ENCODE measurements at regions not wholly inside any gene's neighbourhood (a gene's known extent, or its start where the extent isn't known, plus 50 kb on each side); places are given as distances from the start of the nearest gene placed in this dataset.

DNA sequence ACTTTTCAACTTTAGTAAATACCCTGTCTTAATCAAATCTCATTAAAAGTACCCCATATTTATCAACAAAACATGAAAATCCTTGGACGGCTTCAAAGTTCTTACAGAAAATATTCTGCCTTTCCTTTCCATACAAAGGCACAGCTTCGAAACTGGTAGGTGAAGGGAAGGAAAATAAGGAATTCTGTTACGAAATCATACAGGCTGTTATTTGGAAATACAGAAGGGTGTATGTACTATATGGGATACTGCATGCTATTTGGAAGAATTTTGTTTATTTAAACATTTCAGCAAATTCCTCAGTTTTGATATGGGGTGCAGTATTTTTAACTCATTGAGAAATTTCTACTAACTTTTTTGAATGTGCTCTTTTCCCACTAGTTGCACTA, 138.4 kb upstream of the BTN3A2 start:
- Mint-ChIP-seq H3K9me3 (no peaks in the 10 kb centered on the region), H3K36me3 (no peaks in the 10 kb centered on the region), H3K4me3 (peak overlapping the region; percentile 84), H3K27me3 (no peaks in the 10 kb centered on the region), H3K4me1 (ENCODE audit: unreplicated experiment) (peaks cover 16% of the 10 kb centered on the region), H3K27ac (peak overlapping the region; percentile 84)
- TF ChIP-seq, protein P1, sequence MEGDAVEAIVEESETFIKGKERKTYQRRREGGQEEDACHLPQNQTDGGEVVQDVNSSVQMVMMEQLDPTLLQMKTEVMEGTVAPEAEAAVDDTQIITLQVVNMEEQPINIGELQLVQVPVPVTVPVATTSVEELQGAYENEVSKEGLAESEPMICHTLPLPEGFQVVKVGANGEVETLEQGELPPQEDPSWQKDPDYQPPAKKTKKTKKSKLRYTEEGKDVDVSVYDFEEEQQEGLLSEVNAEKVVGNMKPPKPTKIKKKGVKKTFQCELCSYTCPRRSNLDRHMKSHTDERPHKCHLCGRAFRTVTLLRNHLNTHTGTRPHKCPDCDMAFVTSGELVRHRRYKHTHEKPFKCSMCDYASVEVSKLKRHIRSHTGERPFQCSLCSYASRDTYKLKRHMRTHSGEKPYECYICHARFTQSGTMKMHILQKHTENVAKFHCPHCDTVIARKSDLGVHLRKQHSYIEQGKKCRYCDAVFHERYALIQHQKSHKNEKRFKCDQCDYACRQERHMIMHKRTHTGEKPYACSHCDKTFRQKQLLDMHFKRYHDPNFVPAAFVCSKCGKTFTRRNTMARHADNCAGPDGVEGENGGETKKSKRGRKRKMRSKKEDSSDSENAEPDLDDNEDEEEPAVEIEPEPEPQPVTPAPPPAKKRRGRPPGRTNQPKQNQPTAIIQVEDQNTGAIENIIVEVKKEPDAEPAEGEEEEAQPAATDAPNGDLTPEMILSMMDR (conservative IDR thresholded peaks at IDR 0.05) = no peak
- DNase-seq (ENCODE audit: extremely low spot score, unreplicated experiment) = no peak

DNA sequence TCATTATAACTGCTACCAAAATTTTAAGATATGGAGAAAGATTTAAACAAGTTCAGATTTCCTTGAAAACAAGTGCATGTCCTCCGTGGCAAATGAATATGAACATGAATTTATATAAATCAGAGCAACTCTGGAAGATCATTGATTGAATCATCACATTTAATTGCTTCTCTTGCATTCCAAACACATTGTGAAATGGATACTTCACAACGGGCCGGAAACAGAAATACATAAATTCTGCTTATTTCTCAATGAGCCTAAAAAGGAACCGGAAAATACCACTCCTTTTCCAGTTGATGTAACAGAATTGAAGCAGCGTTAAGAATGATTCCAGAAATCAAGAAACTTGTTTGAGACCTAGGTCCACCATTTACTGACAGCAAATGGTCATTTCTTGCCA, 134.6 kb upstream of the BTN3A2 start:
- Mint-ChIP-seq H3K36me3 (no peaks in the 10 kb centered on the region), H3K27ac (no peak overlapping the region), H3K9me3 (no peaks in the 10 kb centered on the region), H3K4me3 (no peak overlapping the region), H3K27me3 (no peaks in the 10 kb centered on the region), H3K4me1 (ENCODE audit: unreplicated experiment) (peaks cover 15% of the 10 kb centered on the region)
- TF ChIP-seq, protein P1 (conservative IDR thresholded peaks at IDR 0.05) = no peak
- no peak for DNase-seq (ENCODE audit: extremely low spot score, unreplicated experiment)

DNA sequence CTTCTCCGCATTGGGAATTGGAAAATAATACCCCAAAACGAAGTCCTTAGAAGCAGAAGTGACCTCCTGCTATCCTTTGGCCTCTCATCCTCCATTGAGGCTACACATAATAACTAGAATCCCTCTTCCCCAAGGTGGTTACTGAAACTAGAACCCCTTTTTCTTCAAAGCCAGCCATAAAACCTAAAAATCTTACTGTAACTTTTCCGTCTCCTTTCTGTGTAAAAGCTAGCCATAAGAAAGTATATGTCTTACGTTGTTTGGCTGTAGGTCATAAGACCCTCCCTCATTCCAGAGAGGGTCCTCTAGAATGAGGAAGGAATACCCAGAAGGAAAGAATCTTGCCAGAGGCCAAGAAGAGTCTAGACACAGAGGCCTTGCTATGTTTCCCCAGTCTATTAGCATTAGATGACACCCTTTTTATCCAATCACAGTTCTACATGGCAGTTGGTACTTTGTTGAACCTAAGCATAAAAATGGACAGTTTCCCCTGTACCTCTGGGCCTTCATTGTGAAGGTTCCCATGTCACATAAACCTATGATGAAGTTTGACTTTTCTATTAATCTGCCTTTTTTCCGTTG, 133.9 kb upstream of the BTN3A2 start:
- DNase-seq (ENCODE audit: extremely low spot score, unreplicated experiment) = no peak
- TF ChIP-seq, protein P1 (conservative IDR thresholded peaks at IDR 0.05) = no peak
- Mint-ChIP-seq H3K9me3 (no peaks in the 10 kb centered on the region), H3K27me3 (no peaks in the 10 kb centered on the region), H3K27ac (peak overlapping the region; percentile 2), H3K4me1 (ENCODE audit: unreplicated experiment) (peaks cover 19% of the 10 kb centered on the region), H3K4me3 (no peak overlapping the region), H3K36me3 (no peaks in the 10 kb centered on the region)

DNA sequence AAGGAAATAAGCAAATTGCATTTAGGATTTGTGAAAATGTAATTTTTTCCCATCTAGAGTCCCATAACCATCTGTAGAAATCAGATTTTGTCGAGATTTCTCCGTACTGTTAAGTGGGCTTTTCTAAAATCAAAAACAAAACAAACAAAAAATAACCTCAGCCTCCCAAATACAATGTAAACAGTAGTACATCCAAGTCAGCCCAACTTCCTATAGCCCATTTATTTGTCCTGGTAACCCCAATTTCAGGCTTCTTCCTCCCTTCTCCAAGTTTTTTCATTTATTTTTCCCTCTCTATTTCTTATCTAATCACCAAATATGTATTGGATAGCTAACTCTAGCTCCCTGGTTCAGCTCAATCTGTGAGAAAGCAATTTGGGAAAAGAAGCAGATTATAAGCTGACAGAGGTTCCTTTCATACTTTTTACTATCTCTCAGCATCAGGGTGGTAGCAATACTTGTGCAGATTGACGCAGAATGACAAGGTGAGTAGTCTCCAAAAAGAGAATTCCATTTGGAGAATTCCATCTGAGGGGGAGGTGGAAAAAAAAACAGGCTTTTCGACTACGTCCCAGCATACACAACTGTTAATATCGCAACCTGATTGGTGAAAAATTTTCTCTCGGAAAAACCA, 132.6 kb upstream of the BTN3A2 start:
- no peak for DNase-seq (ENCODE audit: extremely low spot score, unreplicated experiment)
- Mint-ChIP-seq H3K27ac (peak overlapping the region; percentile 83), H3K4me3 (peak overlapping the region; percentile 94), H3K9me3 (no peaks in the 10 kb centered on the region), H3K4me1 (ENCODE audit: unreplicated experiment) (peaks cover 12% of the 10 kb centered on the region), H3K36me3 (no peaks in the 10 kb centered on the region), H3K27me3 (no peaks in the 10 kb centered on the region)
- TF ChIP-seq, protein P1 (conservative IDR thresholded peaks at IDR 0.05) = no peak

GRCh38 chr6:26232940-26233648, 131.9 kb upstream of the BTN3A2 start:
- Mint-ChIP-seq H3K27ac (peak overlapping the region; percentile 83), H3K27me3 (no peaks in the 10 kb centered on the region), H3K4me3 (peak overlapping the region; percentile 94), H3K4me1 (ENCODE audit: unreplicated experiment) (peaks cover 12% of the 10 kb centered on the region), H3K36me3 (no peaks in the 10 kb centered on the region), H3K9me3 (no peaks in the 10 kb centered on the region)
- TF ChIP-seq, protein P1 (conservative IDR thresholded peaks at IDR 0.05) = no peak
- no peak for DNase-seq (ENCODE audit: extremely low spot score, unreplicated experiment)

Measured in type B pancreatic cell (in vitro differentiated cells).